GM12892 (cell line): ENCODE measurements at regions not wholly inside any gene's neighbourhood (a gene's known extent, or its start where the extent isn't known, plus 50 kb on each side); places are given as distances from the start of the nearest gene placed in this dataset.

ENCODE experiments used
- POLR2A ChIP-seq: IDR thresholded peaks from 2 replicates; pipeline ENCODE4 v1.6.1; 2011; ENCODE audit warnings: low read depth, low read length, control low read depth
- POLR2AphosphoS5 ChIP-seq: IDR thresholded peaks from 2 replicates; pipeline ENCODE4 v1.6.1; 2011; ENCODE audit warnings: low read depth, low read length, control low read depth

DNA sequence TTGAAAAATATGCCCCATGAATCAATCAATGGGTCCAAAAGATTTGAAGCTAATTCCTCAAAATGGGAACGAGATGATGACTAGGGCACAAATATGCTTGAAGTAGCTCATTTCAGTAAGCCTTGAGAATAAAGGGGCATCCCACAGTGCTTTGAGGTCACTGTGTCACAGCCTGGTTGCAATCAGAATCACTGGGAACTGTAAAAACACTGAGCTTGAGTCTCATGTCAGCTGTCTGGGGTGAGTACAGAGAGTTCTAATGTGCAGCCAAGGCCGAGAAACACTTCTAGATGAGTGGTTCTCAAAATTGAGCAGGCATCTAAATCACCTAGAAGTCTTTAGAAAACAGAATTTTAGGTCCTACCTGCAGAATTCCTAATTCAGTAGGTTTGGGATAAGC lies 120.5 kb upstream of the EGFL6 start:
- TF ChIP-seq POLR2A (no peak), POLR2AphosphoS5 (no peak)
